Activated T-helper 2 cell treated with anti-CD3 and anti-CD28 coated beads, Interferon-gamma antibody, Interleukin-2, Interleukin-4, amounts not matched to agents 10 μg/mL and 5 μg/mL and 100 μg/mL, durations not matched to agents 14 hours and 24 hours and 36 hours (primary cell): ENCODE measurements at regions not wholly inside any gene's neighbourhood (a gene's known extent, or its start where the extent isn't known, plus 50 kb on each side); places are given as distances from the start of the nearest gene placed in this dataset.

ENCODE experiments used
- DNase-seq: peaks from one replicate; pipeline ENCODE4 v3.0.0; 2021; ENCODE audit warnings: low spot score
- H3K27ac Mint-ChIP-seq: one replicate; pipeline ENCODE4 v1.8.0; 2021; ENCODE audit warnings: mixed read lengths
- H3K27me3 Mint-ChIP-seq: one replicate; pipeline ENCODE4 v1.8.0; 2021; ENCODE audit warnings: low read depth, mixed read lengths
- H3K36me3 Mint-ChIP-seq: one replicate; pipeline ENCODE4 v1.8.0; 2021; ENCODE audit warnings: low read depth, mixed read lengths
- H3K4me1 Mint-ChIP-seq: one replicate; pipeline ENCODE4 v1.8.0; 2021; ENCODE audit warnings: low read depth, mixed read lengths
- H3K4me3 Mint-ChIP-seq: one replicate; pipeline ENCODE4 v1.8.0; 2021; ENCODE audit warnings: low read depth, mild to moderate bottlenecking, moderate library complexity, mixed read lengths
- H3K9me3 Mint-ChIP-seq: one replicate; pipeline ENCODE4 v1.8.0; 2021; ENCODE audit warnings: mixed read lengths
- intact Hi-C: fragments of 100-400 bp; cut with micrococcal nuclease; formaldehyde crosslinking; loops from one replicate; pipeline ENCODE4 v1.15.1; 2023

- no peaks in the 10 kb centered on the region for H3K36me3 Mint-ChIP-seq
- no peak overlapping the region for H3K27ac Mint-ChIP-seq
- no peaks in the 10 kb centered on the region for H3K27me3 Mint-ChIP-seq
- H3K4me1 Mint-ChIP-seq, result no peaks in the 10 kb centered on the region
- H3K4me3 Mint-ChIP-seq, result no peak overlapping the region
- DNase-seq, result no peak
- intact Hi-C loops, result no loop called here
- H3K9me3 Mint-ChIP-seq, result peaks cover 4% of the 10 kb centered on the region
Observed at GRCh38 chr5:123785162-123786071, 273.4 kb downstream of the CSNK1G3 start.

- no peak overlapping the region for H3K4me3 Mint-ChIP-seq
- H3K4me1 Mint-ChIP-seq, result no peaks in the 10 kb centered on the region
- intact Hi-C loops, result no loop called here
- no peaks in the 10 kb centered on the region for H3K36me3 Mint-ChIP-seq
- no peak overlapping the region for H3K27ac Mint-ChIP-seq
- H3K27me3 Mint-ChIP-seq, result no peaks in the 10 kb centered on the region
- DNase-seq, result no peak
- no peaks in the 10 kb centered on the region for H3K9me3 Mint-ChIP-seq
Observed at GRCh38 chr5:123783421-123783820, 271.4 kb downstream of the CSNK1G3 start.

- Mint-ChIP-seq H3K9me3 (no peaks in the 10 kb centered on the region), H3K27me3 (no peaks in the 10 kb centered on the region), H3K36me3 (no peaks in the 10 kb centered on the region), H3K4me1 (no peaks in the 10 kb centered on the region), H3K4me3 (no peak overlapping the region), H3K27ac (no peak overlapping the region)
- DNase-seq, result no peak
- intact Hi-C loops, result no loop called here
Observed at GRCh38 chr5:123778641-123779040, 266.7 kb downstream of the CSNK1G3 start.

- no peak overlapping the region for H3K27ac Mint-ChIP-seq
Observed at GRCh38 chr5:123776761-123777160, 264.8 kb downstream of the CSNK1G3 start.

GRCh38 chr5:123771715-123772114, 259.7 kb downstream of the CSNK1G3 start:
- intact Hi-C loops, result no loop called here
- DNase-seq, result no peak
- H3K9me3 Mint-ChIP-seq, result no peaks in the 10 kb centered on the region
- H3K4me1 Mint-ChIP-seq, result no peaks in the 10 kb centered on the region
- H3K27ac Mint-ChIP-seq, result no peak overlapping the region
- H3K4me3 Mint-ChIP-seq, result no peak overlapping the region
- no peaks in the 10 kb centered on the region for H3K27me3 Mint-ChIP-seq
- no peaks in the 10 kb centered on the region for H3K36me3 Mint-ChIP-seq

More at GRCh38 chr5:123776761-123777160, 264.8 kb downstream of the CSNK1G3 start:
- H3K4me1 Mint-ChIP-seq, result no peaks in the 10 kb centered on the region
- no peaks in the 10 kb centered on the region for H3K27me3 Mint-ChIP-seq
- no peak for DNase-seq
- intact Hi-C loops, result no loop called here
- no peak overlapping the region for H3K4me3 Mint-ChIP-seq
- H3K9me3 Mint-ChIP-seq, result no peaks in the 10 kb centered on the region
- no peaks in the 10 kb centered on the region for H3K36me3 Mint-ChIP-seq

- no peaks in the 10 kb centered on the region for H3K4me1 Mint-ChIP-seq
- DNase-seq, result no peak
- intact Hi-C loops, result no loop called here
Observed at GRCh38 chr5:123763201-123763600, 251.2 kb downstream of the CSNK1G3 start.

GRCh38 chr5:123756816-123757215, 244.8 kb downstream of the CSNK1G3 start:
- no peaks in the 10 kb centered on the region for H3K36me3 Mint-ChIP-seq
- intact Hi-C loops, result no loop called here
- no peaks in the 10 kb centered on the region for H3K9me3 Mint-ChIP-seq
- no peak overlapping the region for H3K4me3 Mint-ChIP-seq
- no peaks in the 10 kb centered on the region for H3K27me3 Mint-ChIP-seq
- H3K4me1 Mint-ChIP-seq, result no peaks in the 10 kb centered on the region
- no peak for DNase-seq
- no peak overlapping the region for H3K27ac Mint-ChIP-seq

More at GRCh38 chr5:123763201-123763600, 251.2 kb downstream of the CSNK1G3 start:
- H3K27ac Mint-ChIP-seq, result no peak overlapping the region
- no peaks in the 10 kb centered on the region for H3K27me3 Mint-ChIP-seq
- no peaks in the 10 kb centered on the region for H3K36me3 Mint-ChIP-seq
- H3K9me3 Mint-ChIP-seq, result no peaks in the 10 kb centered on the region
- no peak overlapping the region for H3K4me3 Mint-ChIP-seq

- Mint-ChIP-seq H3K27ac (no peak overlapping the region), H3K27me3 (no peaks in the 10 kb centered on the region), H3K36me3 (no peaks in the 10 kb centered on the region), H3K4me1 (no peaks in the 10 kb centered on the region), H3K4me3 (no peak overlapping the region), H3K9me3 (no peaks in the 10 kb centered on the region)
- intact Hi-C loops, result no loop called here
- no peak for DNase-seq
Observed at GRCh38 chr5:123756318-123756665, 244.3 kb downstream of the CSNK1G3 start.

GRCh38 chr5:123755653-123756317, 243.8 kb downstream of the CSNK1G3 start:
- intact Hi-C loops, result no loop called here
- no peak overlapping the region for H3K4me3 Mint-ChIP-seq
- no peaks in the 10 kb centered on the region for H3K4me1 Mint-ChIP-seq
- H3K36me3 Mint-ChIP-seq, result no peaks in the 10 kb centered on the region
- DNase-seq, result no peak
- H3K27me3 Mint-ChIP-seq, result no peaks in the 10 kb centered on the region
- H3K9me3 Mint-ChIP-seq, result no peaks in the 10 kb centered on the region
- H3K27ac Mint-ChIP-seq, result no peak overlapping the region

- Mint-ChIP-seq H3K27ac (no peak overlapping the region), H3K4me3 (no peak overlapping the region), H3K27me3 (no peaks in the 10 kb centered on the region), H3K9me3 (no peaks in the 10 kb centered on the region), H3K36me3 (no peaks in the 10 kb centered on the region), H3K4me1 (no peaks in the 10 kb centered on the region)
- intact Hi-C loops, result no loop called here
- DNase-seq, result no peak
Observed at GRCh38 chr5:123754908-123755307, 242.9 kb downstream of the CSNK1G3 start.

GRCh38 chr5:123753937-123754891, 242.2 kb downstream of the CSNK1G3 start:
- Mint-ChIP-seq H3K9me3 (no peaks in the 10 kb centered on the region), H3K36me3 (no peaks in the 10 kb centered on the region), H3K27ac (no peak overlapping the region), H3K4me3 (no peak overlapping the region), H3K27me3 (no peaks in the 10 kb centered on the region), H3K4me1 (no peaks in the 10 kb centered on the region)
- no peak for DNase-seq
- intact Hi-C loops, result no loop called here

GRCh38 chr5:123753180-123753936, 241.4 kb downstream of the CSNK1G3 start:
- H3K4me3 Mint-ChIP-seq, result no peak overlapping the region
- intact Hi-C loops, result no loop called here
- no peaks in the 10 kb centered on the region for H3K36me3 Mint-ChIP-seq
- no peaks in the 10 kb centered on the region for H3K9me3 Mint-ChIP-seq
- H3K4me1 Mint-ChIP-seq, result no peaks in the 10 kb centered on the region
- no peak overlapping the region for H3K27ac Mint-ChIP-seq
- no peak for DNase-seq
- no peaks in the 10 kb centered on the region for H3K27me3 Mint-ChIP-seq
